ENCODE measurements at regions not wholly inside any gene's neighbourhood (a gene's known extent, or its start where the extent isn't known, plus 50 kb on each side); places are given as distances from the start of the nearest gene placed in this dataset.

- ChIA-PET POLR2A (ENCODE audit: unreplicated experiment) (no interaction called here), CTCF (no interaction called here)
- intact Hi-C loops (cut with micrococcal nuclease) = no loop called here
- no peak overlapping the region for H3K56ac ChIP-seq (ENCODE audit: extremely low read depth, insufficient read depth, low read length)
- no peak for DNase-seq
- no peak overlapping the region for H3K23ac ChIP-seq (ENCODE audit: low read depth, low read length)
- dilution Hi-C loops (cut with HindIII; ENCODE audit: low sequenced_read_pairs, unreplicated experiment) = no loop called here
- TF ChIP-seq CTCF (conservative IDR thresholded peaks at IDR 0.05; ENCODE audit: low read depth, low read length) (no peak), RCOR1 (IDR thresholded peaks at IDR 0.05; ENCODE audit: insufficient replicate concordance, low read length) (no peak), MAZ (IDR thresholded peaks at IDR 0.05; ENCODE audit: borderline replicate concordance, low read depth, low read length) (no peak), NFE2L2 (IDR thresholded peaks at IDR 0.05; ENCODE audit: low read depth, low read length) (no peak), ELK1 (IDR thresholded peaks at IDR 0.05; ENCODE audit: borderline replicate concordance, low read depth, low read length) (no peak), FOS (IDR thresholded peaks at IDR 0.05; ENCODE audit: low read depth, low read length) (no peak), BHLHE40 (IDR thresholded peaks at IDR 0.05; ENCODE audit: low read depth, low read length) (no peak), POLR2A (IDR thresholded peaks at IDR 0.05; ENCODE audit: low read depth, low read length) (no peak), RFX5 (IDR thresholded peaks at IDR 0.05; ENCODE audit: low read depth, low read length) (no peak), MAFK (IDR thresholded peaks at IDR 0.05; ENCODE audit: low read depth, low read length) (no peak), RAD21 (IDR thresholded peaks at IDR 0.05; ENCODE audit: low read length) (no peak), SMC3 (IDR thresholded peaks at IDR 0.05; ENCODE audit: low read depth, low read length) (no peak), CEBPB (IDR thresholded peaks at IDR 0.05; ENCODE audit: low read depth, low read length) (no peak)
- TF ChIP-seq, protein P1, sequence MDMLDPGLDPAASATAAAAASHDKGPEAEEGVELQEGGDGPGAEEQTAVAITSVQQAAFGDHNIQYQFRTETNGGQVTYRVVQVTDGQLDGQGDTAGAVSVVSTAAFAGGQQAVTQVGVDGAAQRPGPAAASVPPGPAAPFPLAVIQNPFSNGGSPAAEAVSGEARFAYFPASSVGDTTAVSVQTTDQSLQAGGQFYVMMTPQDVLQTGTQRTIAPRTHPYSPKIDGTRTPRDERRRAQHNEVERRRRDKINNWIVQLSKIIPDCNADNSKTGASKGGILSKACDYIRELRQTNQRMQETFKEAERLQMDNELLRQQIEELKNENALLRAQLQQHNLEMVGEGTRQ (IDR thresholded peaks at IDR 0.05; ENCODE audit: low read depth, low read length) = no peak
- WGBS, 2 experiments (ENCODE audit: extremely low coverage in 2 of 2, insufficient read length in 1 of 2) = no CpG with 5 or more reads among the region's 5 CpGs
- no peak overlapping the region for H2AK5ac ChIP-seq (ENCODE audit: low read depth, low read length)
- H3K14ac ChIP-seq (replicated peaks; ENCODE audit: low read depth, low read length) = no peak overlapping the region
- no peak overlapping the region for H2AFZ ChIP-seq (replicated peaks; ENCODE audit: low read length, poor library complexity)
- in situ Hi-C loops (cut with MboI; ENCODE audit: low sequenced_read_pairs) = no loop called here
- H3K79me1 ChIP-seq (ENCODE audit: low read depth in 1 of 2, low read length in 2 of 2) = no peaks in the 10 kb centered on the region
- H2BK5ac ChIP-seq (ENCODE audit: low read depth, low read length, poor library complexity, severe bottlenecking) = no peak overlapping the region
- H3K36me3 ChIP-seq (ENCODE audit: control insufficient read depth, insufficient read depth, low read length) = no peaks in the 10 kb centered on the region
- no peaks in the 10 kb centered on the region for H3K27me3 ChIP-seq (ENCODE audit: control insufficient read depth, insufficient read depth, low read length)
- no TSS peak for BruUV-seq (replicated peaks)
- H3K4me3 ChIP-seq (ENCODE audit: insufficient read depth, low read depth, low read length) = no peak overlapping the region
- no peak overlapping the region for H3K9ac ChIP-seq (ENCODE audit: low read depth, low read length)
- H4K20me1 ChIP-seq (ENCODE audit: insufficient read depth, low read length) = no peaks in the 10 kb centered on the region
- H4K5ac ChIP-seq (ENCODE audit: low read depth, low read length) = no peak overlapping the region
- no peaks in the 10 kb centered on the region for H3K4me1 ChIP-seq (ENCODE audit: control insufficient read depth, insufficient read depth, low read length)
- no peak overlapping the region for H3K27ac ChIP-seq (ENCODE audit: insufficient read depth, low read length)
- H3K4ac ChIP-seq (ENCODE audit: low read depth, low read length) = no peak overlapping the region
- no peak for ATAC-seq (ENCODE audit: low read depth)
- H3K9me3 ChIP-seq (ENCODE audit: control insufficient read depth, insufficient read depth, low read length) = no peaks in the 10 kb centered on the region
- no peak overlapping the region for H3K4me2 ChIP-seq (ENCODE audit: low read depth, low read length)
- no peak overlapping the region for H2BK15ac ChIP-seq (ENCODE audit: low read depth, low read length)
- H4K91ac ChIP-seq (ENCODE audit: insufficient read depth, low read depth, low read length) = no peak overlapping the region
- H2AK9ac ChIP-seq (replicated peaks; ENCODE audit: low read depth, low read length, poor library complexity) = no peak overlapping the region
- H4K8ac ChIP-seq (ENCODE audit: low read depth in 2 of 2, low read length in 2 of 2) = no peak overlapping the region
- no peaks in the 10 kb centered on the region for H3K9me1 ChIP-seq (ENCODE audit: insufficient read depth, low read length)
- H3K18ac ChIP-seq (ENCODE audit: low read depth, low read length) = no peak overlapping the region
- no peak overlapping the region for H2BK20ac ChIP-seq (ENCODE audit: low read depth, low read length)
- no peak overlapping the region for H2BK120ac ChIP-seq (ENCODE audit: low read depth, low read length)
These were observed 170.9 kb downstream of the RAMP3 start for GRCh38 chr7:45328403-45328981.
